ENCODE measurements at regions not wholly inside any gene's neighbourhood (a gene's known extent, or its start where the extent isn't known, plus 50 kb on each side); places are given as distances from the start of the nearest gene placed in this dataset.

GRCh38 chr12:77777274-77777673, 53.4 kb upstream of the NAV3 start:
- no peak for TF ChIP-seq ZNF263 (CRISPR knock-in tag; IDR thresholded peaks at IDR 0.05; ENCODE audit: borderline replicate concordance)
- no peak for TF ChIP-seq U2AF1 (optimal IDR thresholded peaks at IDR 0.05; ENCODE audit: low read depth, low read length)
- TF ChIP-seq FOXJ3 (CRISPR knock-in tag; IDR thresholded peaks at IDR 0.05) = no peak
- no peak for TF ChIP-seq SRSF7 (optimal IDR thresholded peaks at IDR 0.05; ENCODE audit: low read depth, low read length)
- TF ChIP-seq, protein P1, sequence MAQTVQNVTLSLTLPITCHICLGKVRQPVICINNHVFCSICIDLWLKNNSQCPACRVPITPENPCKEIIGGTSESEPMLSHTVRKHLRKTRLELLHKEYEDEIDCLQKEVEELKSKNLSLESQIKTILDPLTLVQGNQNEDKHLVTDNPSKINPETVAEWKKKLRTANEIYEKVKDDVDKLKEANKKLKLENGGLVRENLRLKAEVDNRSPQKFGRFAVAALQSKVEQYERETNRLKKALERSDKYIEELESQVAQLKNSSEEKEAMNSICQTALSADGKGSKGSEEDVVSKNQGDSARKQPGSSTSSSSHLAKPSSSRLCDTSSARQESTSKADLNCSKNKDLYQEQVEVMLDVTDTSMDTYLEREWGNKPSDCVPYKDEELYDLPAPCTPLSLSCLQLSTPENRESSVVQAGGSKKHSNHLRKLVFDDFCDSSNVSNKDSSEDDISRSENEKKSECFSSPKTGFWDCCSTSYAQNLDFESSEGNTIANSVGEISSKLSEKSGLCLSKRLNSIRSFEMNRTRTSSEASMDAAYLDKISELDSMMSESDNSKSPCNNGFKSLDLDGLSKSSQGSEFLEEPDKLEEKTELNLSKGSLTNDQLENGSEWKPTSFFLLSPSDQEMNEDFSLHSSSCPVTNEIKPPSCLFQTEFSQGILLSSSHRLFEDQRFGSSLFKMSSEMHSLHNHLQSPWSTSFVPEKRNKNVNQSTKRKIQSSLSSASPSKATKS (CRISPR knock-in tag; IDR thresholded peaks at IDR 0.05) = no peak
